ENCODE measurements at regions not wholly inside any gene's neighbourhood (a gene's known extent, or its start where the extent isn't known, plus 50 kb on each side); places are given as distances from the start of the nearest gene placed in this dataset.

DNA sequence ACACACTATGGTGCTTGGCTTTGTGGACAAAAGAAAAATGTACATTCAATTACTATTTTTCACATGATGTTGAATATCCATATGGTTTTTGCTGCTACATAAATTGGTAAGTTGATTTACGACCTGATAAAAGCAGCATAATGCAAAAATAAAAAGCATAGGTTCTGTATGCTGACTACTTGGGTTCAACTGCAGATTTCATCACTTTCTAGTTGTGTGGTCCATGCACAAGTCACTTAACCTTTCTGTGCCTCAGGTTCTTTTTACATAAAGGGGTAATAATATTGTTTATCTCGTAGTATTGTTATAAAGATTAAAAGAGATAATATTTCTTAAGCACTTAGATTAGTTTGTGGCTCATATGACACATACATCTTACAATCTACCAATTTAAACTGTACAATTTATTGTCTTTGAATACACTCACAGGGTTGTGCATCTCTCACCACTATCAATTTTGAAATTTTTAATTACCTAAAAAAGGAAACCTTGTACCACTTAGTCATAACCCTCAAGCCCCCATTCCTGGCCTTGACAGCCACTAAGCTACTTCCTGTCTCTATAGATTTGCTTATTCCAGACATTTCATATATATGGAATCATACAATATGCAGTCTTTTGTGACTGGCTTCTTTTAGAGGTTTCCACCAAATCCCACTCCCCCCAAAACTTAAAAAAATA is 1443.9 kb downstream of the SUCLG1 start:
- H3K4me3 ChIP-seq, result no peak overlapping the region
- intact Hi-C loops (cut with DNase I), result no loop called here
- H3K27me3 ChIP-seq, result no peaks in the 10 kb centered on the region
- TF ChIP-seq, protein P1, sequence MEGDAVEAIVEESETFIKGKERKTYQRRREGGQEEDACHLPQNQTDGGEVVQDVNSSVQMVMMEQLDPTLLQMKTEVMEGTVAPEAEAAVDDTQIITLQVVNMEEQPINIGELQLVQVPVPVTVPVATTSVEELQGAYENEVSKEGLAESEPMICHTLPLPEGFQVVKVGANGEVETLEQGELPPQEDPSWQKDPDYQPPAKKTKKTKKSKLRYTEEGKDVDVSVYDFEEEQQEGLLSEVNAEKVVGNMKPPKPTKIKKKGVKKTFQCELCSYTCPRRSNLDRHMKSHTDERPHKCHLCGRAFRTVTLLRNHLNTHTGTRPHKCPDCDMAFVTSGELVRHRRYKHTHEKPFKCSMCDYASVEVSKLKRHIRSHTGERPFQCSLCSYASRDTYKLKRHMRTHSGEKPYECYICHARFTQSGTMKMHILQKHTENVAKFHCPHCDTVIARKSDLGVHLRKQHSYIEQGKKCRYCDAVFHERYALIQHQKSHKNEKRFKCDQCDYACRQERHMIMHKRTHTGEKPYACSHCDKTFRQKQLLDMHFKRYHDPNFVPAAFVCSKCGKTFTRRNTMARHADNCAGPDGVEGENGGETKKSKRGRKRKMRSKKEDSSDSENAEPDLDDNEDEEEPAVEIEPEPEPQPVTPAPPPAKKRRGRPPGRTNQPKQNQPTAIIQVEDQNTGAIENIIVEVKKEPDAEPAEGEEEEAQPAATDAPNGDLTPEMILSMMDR (IDR thresholded peaks at IDR 0.05), result no peak
- DNase-seq (no peak), ATAC-seq (no peak)
- H3K9me3 ChIP-seq, result peaks cover 0 to 7% of the 10 kb centered on the region in 2 donors
- H3K27ac ChIP-seq, result no peak overlapping the region
- H3K4me1 ChIP-seq, result no peaks in the 10 kb centered on the region
- H3K36me3 ChIP-seq, result no peaks in the 10 kb centered on the region

DNA sequence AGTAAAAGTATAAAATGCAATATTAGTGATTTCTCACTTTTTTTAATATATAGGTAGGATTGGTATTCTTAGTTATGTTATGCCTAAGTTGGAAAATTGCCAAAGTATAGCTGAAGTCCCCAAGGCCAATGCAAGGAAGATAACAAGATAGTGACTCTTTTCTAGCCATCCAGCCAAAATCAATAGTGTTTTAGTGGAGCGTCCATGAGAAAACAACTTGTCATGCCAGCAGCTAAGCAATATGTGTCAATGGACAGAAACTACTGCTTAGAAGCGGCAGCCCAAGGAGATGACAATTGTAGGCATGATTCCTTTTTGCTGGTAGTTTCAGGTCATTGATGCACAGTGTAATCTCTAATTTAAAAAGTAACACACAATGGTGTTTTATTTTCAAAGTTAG is 1444.6 kb downstream of the SUCLG1 start:
- Histone ChIP-seq H3K27ac (no peak overlapping the region), H3K9me3 (peaks cover 0 to 7% of the 10 kb centered on the region in 2 donors), H3K36me3 (no peaks in the 10 kb centered on the region), H3K27me3 (no peaks in the 10 kb centered on the region), H3K4me1 (no peaks in the 10 kb centered on the region), H3K4me3 (no peak overlapping the region)
- no peak for ATAC-seq
- intact Hi-C loops (cut with DNase I), result no loop called here
- no peak for DNase-seq
- TF ChIP-seq, protein P1 (IDR thresholded peaks at IDR 0.05), result no peak

DNA sequence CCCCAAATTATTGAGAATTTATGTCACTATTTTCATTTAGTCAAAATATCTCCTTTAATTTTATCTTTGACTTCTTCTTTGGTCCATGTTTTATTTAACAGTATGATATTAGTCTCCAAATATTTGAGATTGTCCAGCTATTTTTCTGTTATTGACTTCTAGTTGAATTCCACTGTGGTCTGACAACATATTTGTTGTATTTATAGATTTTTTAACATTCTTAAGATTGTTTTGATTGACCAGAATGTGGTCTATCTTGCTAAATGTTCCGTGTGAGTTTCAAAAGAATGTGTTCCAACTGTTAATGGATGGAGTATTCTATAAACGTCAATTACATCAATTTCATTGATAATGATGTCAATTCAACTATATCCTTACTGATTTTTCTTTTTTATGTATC is 1452.1 kb downstream of the SUCLG1 start:
- no peaks in the 10 kb centered on the region for H3K27me3 ChIP-seq
- TF ChIP-seq, protein P1 (IDR thresholded peaks at IDR 0.05), result no peak
- H3K4me3 ChIP-seq, result no peak overlapping the region
- no peak for DNase-seq
- H3K9me3 ChIP-seq, result peaks cover 0 to 4% of the 10 kb centered on the region in 2 donors
- H3K36me3 ChIP-seq, result no peaks in the 10 kb centered on the region
- no peaks in the 10 kb centered on the region for H3K4me1 ChIP-seq
- H3K27ac ChIP-seq, result no peak overlapping the region
- ATAC-seq, result no peak
- intact Hi-C loops (cut with DNase I), result no loop called here

DNA sequence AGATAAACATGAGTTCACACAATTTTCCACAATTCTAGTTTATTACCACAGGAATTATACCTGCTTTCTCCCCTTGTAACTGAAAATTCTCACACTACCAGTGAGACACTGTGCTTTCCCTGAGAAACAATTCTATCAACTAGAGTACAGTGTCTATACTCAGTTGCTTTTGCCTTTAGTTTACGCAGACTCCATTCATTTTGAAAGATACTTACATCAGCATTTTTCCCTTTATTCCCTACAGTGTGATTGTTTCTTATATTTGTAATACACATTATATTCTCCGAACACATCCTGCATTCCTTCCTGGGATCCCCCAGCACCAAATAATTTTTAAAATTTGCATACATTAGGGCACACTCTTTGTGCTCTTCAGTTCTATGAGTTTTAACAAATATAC is 1455.5 kb downstream of the SUCLG1 start:
- Histone ChIP-seq H3K36me3 (no peaks in the 10 kb centered on the region), H3K4me1 (no peaks in the 10 kb centered on the region), H3K27me3 (no peaks in the 10 kb centered on the region), H3K4me3 (no peak overlapping the region), H3K27ac (no peak overlapping the region), H3K9me3 (no peaks in the 10 kb centered on the region)
- intact Hi-C loops (cut with DNase I), result no loop called here
- DNase-seq, result no peak
- TF ChIP-seq, protein P1 (IDR thresholded peaks at IDR 0.05), result no peak
- ATAC-seq, result no peak

DNA sequence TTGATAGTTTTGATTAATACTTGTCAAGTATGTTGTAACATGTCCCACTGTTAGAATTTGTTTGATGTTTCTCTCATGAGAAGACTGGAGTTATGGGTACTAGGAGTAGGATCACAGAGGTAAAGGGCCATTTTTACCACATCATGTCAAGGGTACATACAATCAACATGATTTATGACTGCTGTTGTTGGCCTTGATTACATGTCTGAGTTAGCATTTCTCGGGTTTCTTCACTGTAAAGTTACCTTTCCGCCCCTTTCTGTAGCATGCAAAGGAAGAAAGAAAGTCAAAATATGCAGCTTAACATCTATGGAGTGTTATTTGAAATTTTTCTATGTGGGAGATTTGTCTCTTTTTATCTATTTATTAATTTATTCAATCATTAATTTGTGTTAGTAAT is 1456.4 kb downstream of the SUCLG1 start:
- no peak overlapping the region for H3K27ac ChIP-seq
- DNase-seq (no peak), ATAC-seq (no peak)
- no peaks in the 10 kb centered on the region for H3K9me3 ChIP-seq
- no peak overlapping the region for H3K4me3 ChIP-seq
- H3K4me1 ChIP-seq, result no peaks in the 10 kb centered on the region
- no peaks in the 10 kb centered on the region for H3K27me3 ChIP-seq
- no peaks in the 10 kb centered on the region for H3K36me3 ChIP-seq
- intact Hi-C loops (cut with DNase I), result no loop called here
- TF ChIP-seq, protein P1 (IDR thresholded peaks at IDR 0.05), result no peak

All from left lung (tissue), 4 donors.